ENCODE measurements at regions not wholly inside any gene's neighbourhood (a gene's known extent, or its start where the extent isn't known, plus 50 kb on each side); places are given as distances from the start of the nearest gene placed in this dataset.

DNA sequence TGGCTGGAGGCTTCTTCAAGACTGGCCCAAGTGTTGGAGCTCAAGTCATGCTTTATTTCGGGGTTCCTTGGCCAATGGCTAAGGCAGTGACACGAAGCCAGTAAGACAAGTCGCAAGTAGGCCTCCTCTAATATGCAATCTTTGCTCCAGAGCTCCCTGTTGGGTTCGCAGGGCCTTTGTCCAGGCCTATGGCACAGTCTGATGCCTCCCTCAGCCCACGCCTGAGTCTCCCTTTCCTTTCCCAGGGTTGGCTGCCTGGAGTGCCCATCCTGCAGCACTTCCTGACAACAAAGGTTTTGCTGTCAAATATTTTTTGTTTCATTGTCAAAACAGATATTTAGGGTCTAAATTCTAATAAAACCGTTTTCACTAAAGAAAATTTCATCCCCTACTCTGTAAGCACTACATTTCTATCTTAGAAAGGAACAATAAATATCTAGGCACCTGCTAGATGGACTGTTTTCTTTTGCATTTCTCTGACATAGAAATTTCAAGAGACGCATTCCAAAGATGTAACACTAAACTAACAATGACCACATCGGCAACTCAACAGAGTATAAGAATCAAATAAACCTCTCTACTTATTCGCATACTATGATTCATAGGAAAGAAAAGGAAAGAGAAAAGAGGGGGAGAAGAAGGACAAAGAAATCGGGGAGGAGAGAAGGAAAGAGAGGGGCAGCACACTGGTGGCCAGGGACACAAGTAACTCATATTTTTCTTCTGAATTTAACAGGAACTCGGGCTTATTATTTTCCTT lies 393.1 kb upstream of the ATP11B start:
- FAIRE-seq = no peak
- DNase-seq (ENCODE audit: insufficient read length, low spot score) = no peak
- TF ChIP-seq POLR2A (IDR thresholded peaks at IDR 0.05; ENCODE audit: low read depth, low read length) (no peak), POU2F2 (IDR thresholded peaks at IDR 0.05; ENCODE audit: low read depth, low read length) (no peak), SPI1 (IDR thresholded peaks at IDR 0.05; ENCODE audit: low read depth, low read length) (no peak), POLR2AphosphoS5 (IDR thresholded peaks at IDR 0.05; ENCODE audit: low read depth, low read length) (no peak), PAX5 (IDR thresholded peaks at IDR 0.05; ENCODE audit: insufficient read depth, low read length, severe bottlenecking) (no peak), TAF1 (IDR thresholded peaks at IDR 0.05; ENCODE audit: low read depth, low read length) (no peak)

DNA sequence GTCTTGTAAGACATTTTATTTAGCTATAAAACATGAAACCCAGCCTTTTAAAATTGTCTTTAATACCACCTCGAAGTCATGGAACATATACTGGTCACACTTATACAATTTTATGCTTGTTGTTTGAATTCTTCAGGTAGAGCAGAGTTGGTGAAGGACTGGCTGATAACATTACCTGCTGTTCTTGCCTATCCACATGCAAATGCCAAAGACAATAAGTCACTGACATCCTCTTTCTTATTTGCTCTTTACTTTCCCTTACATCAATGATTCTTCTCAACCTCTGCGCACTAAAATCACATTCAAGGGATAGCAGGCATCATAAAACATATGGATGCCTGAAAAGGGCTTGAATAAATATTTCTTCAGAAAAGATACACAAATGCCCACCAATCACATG lies 392.5 kb upstream of the ATP11B start:
- no peak for DNase-seq (ENCODE audit: insufficient read length, low spot score)

DNA sequence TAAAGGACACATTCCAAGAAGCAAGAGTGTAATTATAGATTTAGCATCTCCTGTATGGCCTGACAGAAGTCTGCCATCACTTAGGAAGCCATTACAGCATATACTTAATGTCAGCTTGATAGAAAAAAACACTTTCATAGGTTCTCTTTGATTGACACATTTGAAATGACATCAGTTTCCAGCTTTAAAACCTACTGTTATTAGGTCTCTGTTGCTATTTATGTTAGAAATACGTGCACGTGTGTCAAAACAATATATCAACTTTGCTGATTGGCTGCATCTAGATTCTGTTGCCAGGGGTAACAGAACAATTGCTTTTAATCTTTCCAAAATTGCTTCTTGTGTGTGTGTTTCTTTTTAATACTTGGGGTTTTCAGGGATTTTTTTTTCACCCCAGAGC lies 389.3 kb upstream of the ATP11B start:
- no peak for FAIRE-seq
- TF ChIP-seq POLR2A (IDR thresholded peaks at IDR 0.05; ENCODE audit: low read depth, low read length) = no peak
- no peak for TF ChIP-seq PAX5 (IDR thresholded peaks at IDR 0.05; ENCODE audit: insufficient read depth, low read length, severe bottlenecking)
- no peak for TF ChIP-seq POLR2AphosphoS5 (IDR thresholded peaks at IDR 0.05; ENCODE audit: low read depth, low read length)
- no peak for TF ChIP-seq SPI1 (IDR thresholded peaks at IDR 0.05; ENCODE audit: low read depth, low read length)
- TF ChIP-seq TAF1 (IDR thresholded peaks at IDR 0.05; ENCODE audit: low read depth, low read length) = no peak
- TF ChIP-seq POU2F2 (IDR thresholded peaks at IDR 0.05; ENCODE audit: low read depth, low read length) = no peak
- DNase-seq (ENCODE audit: insufficient read length, low spot score) = no peak

More for the DNA sequence above, 392.5 kb upstream of the ATP11B start:
- no peak for FAIRE-seq
- TF ChIP-seq POLR2AphosphoS5 (IDR thresholded peaks at IDR 0.05; ENCODE audit: low read depth, low read length) (no peak), POLR2A (IDR thresholded peaks at IDR 0.05; ENCODE audit: low read depth, low read length) (no peak), TAF1 (IDR thresholded peaks at IDR 0.05; ENCODE audit: low read depth, low read length) (no peak), SPI1 (IDR thresholded peaks at IDR 0.05; ENCODE audit: low read depth, low read length) (no peak), PAX5 (IDR thresholded peaks at IDR 0.05; ENCODE audit: insufficient read depth, low read length, severe bottlenecking) (no peak), POU2F2 (IDR thresholded peaks at IDR 0.05; ENCODE audit: low read depth, low read length) (no peak)

DNA sequence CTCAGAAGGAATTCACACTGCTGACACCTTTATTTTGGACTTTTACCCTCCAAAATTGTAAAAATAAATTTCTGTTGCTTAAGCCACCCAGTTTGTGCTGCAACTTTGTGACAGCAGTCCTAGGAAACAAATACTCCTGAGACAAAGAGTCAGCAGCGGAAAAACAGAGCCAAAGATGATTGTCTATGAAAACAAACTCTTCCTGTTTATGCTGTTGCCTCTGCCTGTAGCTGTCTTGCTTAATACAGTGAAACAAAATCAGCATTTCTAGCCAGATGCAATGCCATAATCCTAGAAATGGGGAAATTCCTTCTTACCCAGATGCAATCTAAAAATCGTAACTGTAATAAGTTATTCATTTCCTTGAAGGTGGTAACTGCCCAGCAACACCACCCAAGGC lies 387.5 kb upstream of the ATP11B start:
- FAIRE-seq = no peak
- DNase-seq (ENCODE audit: insufficient read length, low spot score) = no peak
- TF ChIP-seq POLR2AphosphoS5 (IDR thresholded peaks at IDR 0.05; ENCODE audit: low read depth, low read length) (no peak), SPI1 (IDR thresholded peaks at IDR 0.05; ENCODE audit: low read depth, low read length) (no peak), POLR2A (IDR thresholded peaks at IDR 0.05; ENCODE audit: low read depth, low read length) (no peak), PAX5 (IDR thresholded peaks at IDR 0.05; ENCODE audit: insufficient read depth, low read length, severe bottlenecking) (no peak), POU2F2 (IDR thresholded peaks at IDR 0.05; ENCODE audit: low read depth, low read length) (no peak), TAF1 (IDR thresholded peaks at IDR 0.05; ENCODE audit: low read depth, low read length) (no peak)

DNA sequence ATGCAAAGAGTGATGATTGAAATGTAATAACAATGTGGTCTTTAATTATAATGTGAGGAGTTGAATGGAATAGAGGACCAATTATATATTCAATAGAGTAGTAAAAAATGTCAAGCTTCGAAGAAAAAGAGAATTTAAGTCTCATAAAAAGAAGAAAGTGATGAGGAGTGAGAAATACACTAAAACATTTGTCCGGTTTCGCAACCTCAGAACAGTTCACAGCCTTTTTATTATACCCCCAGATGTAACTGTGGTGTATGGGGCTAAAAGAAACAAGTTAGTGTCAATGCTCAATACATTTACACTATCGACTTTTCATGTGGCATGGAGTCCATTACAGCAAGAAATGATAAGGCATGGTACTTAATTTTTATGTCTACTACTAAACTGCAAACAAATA lies 386.5 kb upstream of the ATP11B start:
- TF ChIP-seq POLR2A (IDR thresholded peaks at IDR 0.05; ENCODE audit: low read depth, low read length) (no peak), SPI1 (IDR thresholded peaks at IDR 0.05; ENCODE audit: low read depth, low read length) (no peak), TAF1 (IDR thresholded peaks at IDR 0.05; ENCODE audit: low read depth, low read length) (no peak), POLR2AphosphoS5 (IDR thresholded peaks at IDR 0.05; ENCODE audit: low read depth, low read length) (no peak), PAX5 (IDR thresholded peaks at IDR 0.05; ENCODE audit: insufficient read depth, low read length, severe bottlenecking) (no peak), POU2F2 (IDR thresholded peaks at IDR 0.05; ENCODE audit: low read depth, low read length) (no peak)
- DNase-seq (ENCODE audit: insufficient read length, low spot score) (no peak), FAIRE-seq (no peak)

DNA sequence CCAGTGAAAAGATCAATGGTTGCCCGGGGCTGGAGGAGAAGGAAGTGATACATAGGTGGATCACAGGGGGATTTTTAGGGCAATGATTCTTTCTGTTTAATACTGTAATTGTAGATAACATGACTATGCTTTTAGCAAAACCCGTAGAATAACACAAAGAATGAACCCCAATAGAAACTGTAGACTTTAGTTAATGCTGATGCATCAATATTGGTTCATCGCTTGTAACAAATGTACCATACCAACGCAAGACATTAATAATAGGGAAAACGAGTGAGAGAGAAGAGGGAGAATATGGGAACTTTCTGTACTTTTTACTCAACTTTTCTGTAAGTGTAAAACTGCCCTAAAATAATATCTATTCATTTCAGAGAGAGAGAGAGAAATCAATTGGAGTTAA lies 383.3 kb upstream of the ATP11B start:
- DNase-seq (ENCODE audit: insufficient read length, low spot score) (no peak), FAIRE-seq (no peak)
- TF ChIP-seq TAF1 (IDR thresholded peaks at IDR 0.05; ENCODE audit: low read depth, low read length) (no peak), POLR2A (IDR thresholded peaks at IDR 0.05; ENCODE audit: low read depth, low read length) (no peak), SPI1 (IDR thresholded peaks at IDR 0.05; ENCODE audit: low read depth, low read length) (no peak), PAX5 (IDR thresholded peaks at IDR 0.05; ENCODE audit: insufficient read depth, low read length, severe bottlenecking) (no peak), POU2F2 (IDR thresholded peaks at IDR 0.05; ENCODE audit: low read depth, low read length) (no peak), POLR2AphosphoS5 (IDR thresholded peaks at IDR 0.05; ENCODE audit: low read depth, low read length) (no peak)

DNA sequence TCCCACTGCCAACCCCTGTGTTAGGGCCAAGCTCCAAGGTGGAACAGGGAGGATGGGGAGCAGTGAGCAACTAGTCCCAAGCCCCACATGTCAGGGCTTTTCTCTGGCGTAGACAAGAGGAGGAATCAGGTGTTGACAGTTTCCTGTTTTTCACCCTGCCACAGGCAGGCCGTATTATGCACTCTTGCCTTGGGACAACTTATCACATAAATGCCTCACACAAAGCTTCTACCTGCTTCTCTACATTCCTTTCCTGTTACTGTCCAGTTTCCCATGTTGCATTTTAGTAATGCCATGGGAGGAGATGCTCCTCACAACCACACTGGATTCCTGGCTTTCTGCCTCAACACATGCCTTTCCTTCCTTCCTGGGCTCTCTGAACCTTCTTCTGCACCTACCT lies 381.2 kb upstream of the ATP11B start:
- FAIRE-seq = no peak
- no peak for TF ChIP-seq SPI1 (IDR thresholded peaks at IDR 0.05; ENCODE audit: low read depth, low read length)
- TF ChIP-seq TAF1 (IDR thresholded peaks at IDR 0.05; ENCODE audit: low read depth, low read length) = no peak
- TF ChIP-seq POU2F2 (IDR thresholded peaks at IDR 0.05; ENCODE audit: low read depth, low read length) = no peak
- no peak for TF ChIP-seq POLR2A (IDR thresholded peaks at IDR 0.05; ENCODE audit: low read depth, low read length)
- no peak for TF ChIP-seq POLR2AphosphoS5 (IDR thresholded peaks at IDR 0.05; ENCODE audit: low read depth, low read length)
- DNase-seq (ENCODE audit: insufficient read length, low spot score) = no peak

DNA sequence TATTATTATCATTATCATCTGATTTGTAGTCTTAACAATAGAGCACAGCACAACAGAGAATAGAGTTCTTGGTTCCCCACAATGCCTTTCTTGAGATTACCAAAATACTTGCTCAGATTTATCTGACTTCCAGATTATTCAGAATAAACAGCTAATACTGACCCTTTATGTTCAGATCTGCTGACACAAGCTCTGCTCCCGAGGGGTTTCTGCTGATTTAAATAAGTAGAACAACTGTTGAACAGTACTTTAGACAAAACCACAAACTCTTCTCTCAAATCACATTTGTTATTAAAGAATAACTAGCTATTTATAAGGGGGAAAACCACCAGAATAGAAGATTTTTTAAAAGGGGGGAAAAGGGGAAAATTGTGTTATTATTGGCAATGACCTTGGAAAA lies 380.2 kb upstream of the ATP11B start:
- DNase-seq (ENCODE audit: insufficient read length, low spot score) (no peak), FAIRE-seq (no peak)
- TF ChIP-seq POU2F2 (IDR thresholded peaks at IDR 0.05; ENCODE audit: low read depth, low read length) (no peak), POLR2AphosphoS5 (IDR thresholded peaks at IDR 0.05; ENCODE audit: low read depth, low read length) (no peak)

DNA sequence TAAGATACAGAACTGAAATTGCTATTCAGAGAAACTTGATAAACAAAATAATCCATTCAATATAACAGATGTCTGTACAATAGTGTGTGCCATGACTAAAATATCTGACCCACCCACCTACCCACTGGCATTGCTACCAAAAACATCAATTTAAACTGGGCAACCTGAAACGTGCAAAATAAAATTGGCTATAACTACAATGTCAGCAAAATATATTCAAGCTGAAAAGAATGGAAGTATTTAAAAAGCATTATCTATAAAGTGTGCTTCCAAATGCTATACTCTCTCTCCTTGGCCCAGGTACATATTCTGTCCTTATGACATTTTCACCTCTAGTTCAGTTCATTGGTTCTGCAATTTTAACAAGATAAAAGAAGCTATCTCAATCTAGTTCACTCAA lies 379.6 kb upstream of the ATP11B start:
- TF ChIP-seq POLR2A (IDR thresholded peaks at IDR 0.05; ENCODE audit: low read depth, low read length) (no peak), POLR2AphosphoS5 (IDR thresholded peaks at IDR 0.05; ENCODE audit: low read depth, low read length) (no peak), SPI1 (IDR thresholded peaks at IDR 0.05; ENCODE audit: low read depth, low read length) (no peak), PAX5 (IDR thresholded peaks at IDR 0.05; ENCODE audit: insufficient read depth, low read length, severe bottlenecking) (no peak), TAF1 (IDR thresholded peaks at IDR 0.05; ENCODE audit: low read depth, low read length) (no peak), POU2F2 (IDR thresholded peaks at IDR 0.05; ENCODE audit: low read depth, low read length) (no peak)
- no peak for DNase-seq (ENCODE audit: insufficient read length, low spot score)
- no peak for FAIRE-seq

DNA sequence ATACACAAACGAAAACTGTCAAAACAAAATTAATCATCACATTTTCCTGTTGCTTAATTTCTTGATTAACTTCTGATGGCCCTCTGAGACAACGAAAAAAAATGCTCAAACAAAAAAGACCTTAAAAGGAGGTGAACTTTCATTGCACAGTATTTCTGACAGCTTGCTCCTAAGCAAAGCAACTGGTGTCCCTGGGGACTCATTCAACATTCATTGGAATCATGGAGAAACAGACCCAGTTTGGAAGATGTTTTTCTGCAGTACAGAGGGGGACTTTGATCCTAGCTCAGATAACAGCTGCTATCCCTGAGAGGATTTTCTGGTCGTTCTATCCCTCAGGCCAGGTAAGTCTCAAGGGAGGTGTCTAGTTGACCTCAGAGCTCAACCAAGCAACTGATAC lies 378.7 kb upstream of the ATP11B start:
- DNase-seq (ENCODE audit: insufficient read length, low spot score) (no peak), FAIRE-seq (no peak)
- TF ChIP-seq PAX5 (IDR thresholded peaks at IDR 0.05; ENCODE audit: insufficient read depth, low read length, severe bottlenecking) = no peak
- no peak for TF ChIP-seq POLR2A (IDR thresholded peaks at IDR 0.05; ENCODE audit: low read depth, low read length)
- no peak for TF ChIP-seq POLR2AphosphoS5 (IDR thresholded peaks at IDR 0.05; ENCODE audit: low read depth, low read length)
- TF ChIP-seq POU2F2 (IDR thresholded peaks at IDR 0.05; ENCODE audit: low read depth, low read length) = no peak
- no peak for TF ChIP-seq TAF1 (IDR thresholded peaks at IDR 0.05; ENCODE audit: low read depth, low read length)
- TF ChIP-seq SPI1 (IDR thresholded peaks at IDR 0.05; ENCODE audit: low read depth, low read length) = no peak
